ENCODE measurements at regions not wholly inside any gene's neighbourhood (a gene's known extent, or its start where the extent isn't known, plus 50 kb on each side); places are given as distances from the start of the nearest gene placed in this dataset.

DNA sequence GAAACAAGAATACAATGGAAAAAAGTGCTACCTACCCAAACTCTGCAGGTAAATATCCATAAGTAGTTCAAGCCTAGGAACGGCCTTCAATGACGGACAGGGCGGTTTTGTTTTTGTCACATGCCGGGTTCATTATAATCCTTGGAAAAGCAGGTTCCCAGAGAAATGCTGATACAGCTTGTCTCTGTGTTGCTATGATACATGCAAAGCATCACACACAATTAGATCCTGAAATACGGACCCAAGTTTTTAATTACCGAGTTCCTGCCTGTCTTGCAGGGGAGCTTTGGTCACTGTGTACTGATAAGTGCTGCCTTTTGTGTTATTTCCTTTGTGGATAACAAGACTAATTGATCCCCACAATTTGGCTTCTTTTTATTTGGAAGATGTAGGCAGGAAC lies 217.4 kb downstream of the HAPSTR1 start:
- H3K9me3 ChIP-seq = no peaks in the 10 kb centered on the region
- H3K4me3 ChIP-seq = no peak overlapping the region
- TF ChIP-seq POLR2A (IDR thresholded peaks at IDR 0.05) = no peak
- TF ChIP-seq, protein P1, sequence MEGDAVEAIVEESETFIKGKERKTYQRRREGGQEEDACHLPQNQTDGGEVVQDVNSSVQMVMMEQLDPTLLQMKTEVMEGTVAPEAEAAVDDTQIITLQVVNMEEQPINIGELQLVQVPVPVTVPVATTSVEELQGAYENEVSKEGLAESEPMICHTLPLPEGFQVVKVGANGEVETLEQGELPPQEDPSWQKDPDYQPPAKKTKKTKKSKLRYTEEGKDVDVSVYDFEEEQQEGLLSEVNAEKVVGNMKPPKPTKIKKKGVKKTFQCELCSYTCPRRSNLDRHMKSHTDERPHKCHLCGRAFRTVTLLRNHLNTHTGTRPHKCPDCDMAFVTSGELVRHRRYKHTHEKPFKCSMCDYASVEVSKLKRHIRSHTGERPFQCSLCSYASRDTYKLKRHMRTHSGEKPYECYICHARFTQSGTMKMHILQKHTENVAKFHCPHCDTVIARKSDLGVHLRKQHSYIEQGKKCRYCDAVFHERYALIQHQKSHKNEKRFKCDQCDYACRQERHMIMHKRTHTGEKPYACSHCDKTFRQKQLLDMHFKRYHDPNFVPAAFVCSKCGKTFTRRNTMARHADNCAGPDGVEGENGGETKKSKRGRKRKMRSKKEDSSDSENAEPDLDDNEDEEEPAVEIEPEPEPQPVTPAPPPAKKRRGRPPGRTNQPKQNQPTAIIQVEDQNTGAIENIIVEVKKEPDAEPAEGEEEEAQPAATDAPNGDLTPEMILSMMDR (IDR thresholded peaks at IDR 0.05) = no peak
- no peak overlapping the region for H3K27ac ChIP-seq
- DNase-seq = no peak
- H3K27me3 ChIP-seq = peaks cover 0 to 15% (median 0%) of the 10 kb centered on the region in 4 donors
- WGBS, 2 donors = 38 to 44% methylated on average over 6 of the region's 6 CpGs
- intact Hi-C loops (cut with DNase I) = no loop called here
- no peaks in the 10 kb centered on the region for H3K36me3 ChIP-seq
- no peaks in the 10 kb centered on the region for H3K4me1 ChIP-seq

DNA sequence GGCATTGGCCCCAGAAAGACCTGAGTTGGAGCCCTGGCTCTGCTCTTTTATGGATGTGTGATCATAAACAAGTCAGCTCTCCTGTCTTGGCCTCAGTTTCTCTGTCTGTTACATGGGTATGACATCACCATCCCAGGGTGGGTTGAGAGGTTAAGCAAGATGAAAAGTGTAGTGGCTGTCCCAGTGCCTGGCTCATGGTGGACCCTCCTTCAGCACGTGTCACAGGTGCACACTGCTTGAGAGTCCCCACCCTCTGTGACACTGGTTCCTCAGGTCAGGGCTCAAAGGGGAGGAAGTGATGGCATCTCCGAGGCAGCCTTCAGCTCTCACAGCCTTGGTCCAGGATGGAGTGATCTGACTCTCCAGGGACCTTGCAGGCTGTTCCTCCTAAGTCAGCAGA lies 218.4 kb downstream of the HAPSTR1 start:
- no peaks in the 10 kb centered on the region for H3K9me3 ChIP-seq
- DNase-seq = no peak
- H3K4me3 ChIP-seq = no peak overlapping the region
- intact Hi-C loops (cut with DNase I) = no loop called here
- H3K36me3 ChIP-seq = no peaks in the 10 kb centered on the region
- H3K27ac ChIP-seq = no peak overlapping the region
- no CpG with 5 or more reads among the region's 2 CpGs for WGBS, 2 donors
- H3K4me1 ChIP-seq = no peaks in the 10 kb centered on the region
- peaks cover 0 to 15% (median 0%) of the 10 kb centered on the region in 4 donors for H3K27me3 ChIP-seq
- TF ChIP-seq, protein P1 (IDR thresholded peaks at IDR 0.05) = no peak
- no peak for TF ChIP-seq POLR2A (IDR thresholded peaks at IDR 0.05)

DNA sequence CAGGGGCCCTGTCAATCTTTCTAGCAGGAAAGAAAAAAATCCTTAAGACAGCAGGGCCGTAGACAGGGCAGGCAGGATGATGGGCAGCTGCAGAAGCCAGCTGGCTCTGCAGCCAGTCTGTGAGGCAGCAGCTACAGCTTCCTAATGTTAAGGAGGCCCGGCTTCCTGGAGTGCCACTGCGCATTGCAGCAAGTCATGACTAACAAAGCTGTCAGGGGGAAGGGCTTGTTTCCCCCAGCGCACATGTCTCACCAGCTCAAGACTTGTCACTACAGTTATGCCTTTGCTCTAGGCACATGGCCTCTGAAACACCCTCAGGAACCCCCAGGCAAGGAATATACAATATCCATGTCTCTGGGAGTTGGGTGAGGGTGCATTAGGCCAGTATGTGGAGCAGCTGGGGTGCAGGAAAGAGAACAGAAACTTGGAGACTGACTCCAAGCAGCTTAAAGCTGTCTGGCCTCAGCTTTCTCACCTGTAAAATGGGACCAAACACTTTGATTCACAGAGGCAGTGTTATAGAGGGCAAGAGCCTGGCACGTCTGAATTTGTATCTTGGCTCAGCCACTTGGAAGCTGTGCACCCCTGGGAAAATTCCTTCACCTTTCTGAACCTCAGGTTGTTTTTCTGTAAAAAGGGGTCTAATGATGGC lies 220.0 kb downstream of the HAPSTR1 start:
- no peaks in the 10 kb centered on the region for H3K9me3 ChIP-seq
- no peak overlapping the region for H3K4me3 ChIP-seq
- no peaks in the 10 kb centered on the region for H3K4me1 ChIP-seq
- H3K27me3 ChIP-seq = peaks cover 0 to 14% (median 0%) of the 10 kb centered on the region in 4 donors
- intact Hi-C loops (cut with DNase I) = no loop called here
- H3K36me3 ChIP-seq = no peaks in the 10 kb centered on the region
- no peak for TF ChIP-seq POLR2A (IDR thresholded peaks at IDR 0.05)
- TF ChIP-seq, protein P1 (IDR thresholded peaks at IDR 0.05) = no peak
- H3K27ac ChIP-seq = no peak overlapping the region
- no peak for DNase-seq
- WGBS, 2 donors = 11 to 24% methylated on average over 4 to 5 of the region's 5 CpGs

DNA sequence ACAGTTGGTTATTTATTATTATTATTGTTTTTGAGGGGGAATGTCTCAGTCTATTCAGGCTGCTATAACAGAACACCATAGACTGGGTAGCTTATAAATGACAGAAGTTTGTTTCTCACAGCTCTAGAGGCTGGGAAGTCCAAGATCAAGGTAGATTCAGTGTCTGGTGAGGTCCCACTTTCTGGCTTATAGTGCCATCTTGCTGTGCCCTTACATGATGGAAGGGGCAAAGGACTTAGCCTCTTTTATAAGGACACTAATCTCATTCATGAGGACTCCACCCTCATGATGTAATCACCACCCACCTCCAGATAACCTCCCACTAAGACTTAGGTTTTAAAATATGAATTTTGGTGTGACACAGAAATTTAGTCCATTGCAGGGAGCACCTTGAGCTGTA lies 224.6 kb downstream of the HAPSTR1 start:
- no peaks in the 10 kb centered on the region for H3K9me3 ChIP-seq
- H3K27me3 ChIP-seq = peaks cover 0 to 4% (median 0%) of the 10 kb centered on the region in 4 donors
- no peaks in the 10 kb centered on the region for H3K4me1 ChIP-seq
- no peak for DNase-seq
- intact Hi-C loops (cut with DNase I) = no loop called here
- H3K27ac ChIP-seq = no peak overlapping the region
- H3K36me3 ChIP-seq = no peaks in the 10 kb centered on the region
- TF ChIP-seq, protein P1 (IDR thresholded peaks at IDR 0.05) = no peak
- TF ChIP-seq POLR2A (IDR thresholded peaks at IDR 0.05) = no peak
- no peak overlapping the region for H3K4me3 ChIP-seq

DNA sequence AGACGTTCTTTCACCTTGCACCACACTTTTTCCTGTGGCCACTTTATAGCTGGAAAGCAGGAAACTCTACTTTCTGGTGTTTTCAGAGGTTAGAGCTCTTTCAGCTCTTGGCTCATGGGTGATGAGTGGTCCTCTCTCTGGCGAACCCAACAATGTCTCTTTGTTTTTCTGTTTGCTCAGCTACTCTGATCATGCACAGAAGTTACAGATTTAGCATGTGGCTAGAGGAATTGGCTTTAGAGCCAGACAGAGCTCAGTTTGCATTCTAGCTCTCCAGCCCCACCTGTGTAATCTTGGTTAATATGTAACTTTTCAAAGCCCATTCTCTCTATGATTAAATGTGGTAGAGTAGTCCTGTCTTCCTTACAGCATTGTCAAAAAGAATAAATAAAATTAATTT lies 225.2 kb downstream of the HAPSTR1 start:
- H3K4me1 ChIP-seq = no peaks in the 10 kb centered on the region
- H3K9me3 ChIP-seq = no peaks in the 10 kb centered on the region
- TF ChIP-seq POLR2A (IDR thresholded peaks at IDR 0.05) = no peak
- TF ChIP-seq, protein P1 (IDR thresholded peaks at IDR 0.05) = no peak
- intact Hi-C loops (cut with DNase I) = no loop called here
- H3K36me3 ChIP-seq = no peaks in the 10 kb centered on the region
- 36 to 37% methylated on average over 2 of the region's 2 CpGs for WGBS, 2 donors
- no peaks in the 10 kb centered on the region for H3K27me3 ChIP-seq
- DNase-seq = no peak
- H3K27ac ChIP-seq = no peak overlapping the region
- H3K4me3 ChIP-seq = no peak overlapping the region
